Activated CD8-positive, alpha-beta T cell treated with anti-CD3 and anti-CD28 coated beads for 36 hours (primary cell): ENCODE measurements at regions not wholly inside any gene's neighbourhood (a gene's known extent, or its start where the extent isn't known, plus 50 kb on each side); places are given as distances from the start of the nearest gene placed in this dataset.

Experiments used
- ATAC-seq: fragments of 200-7000 bp; cut with Tn5 transposase; one replicate; pipeline ENCODE4 v1.10.0; 2021; ENCODE audit warnings: mild to moderate bottlenecking, moderate library complexity
- CTCF ChIA-PET: fragments of 350-600 bp; sonication (Branson Sonifier 250); formaldehyde crosslinking; loops from one replicate; lab custom pipeline; 2021; ENCODE audit warnings: antibody characterized with exemption; lab: Charles Lee
- POLR2A ChIA-PET: fragments of 350-600 bp; sonication (Branson Sonifier 250); formaldehyde crosslinking; loops from one replicate; lab custom pipeline; 2021; ENCODE audit warnings: antibody characterized with exemption; lab: Charles Lee
- DNase-seq: peaks from one replicate; pipeline ENCODE4 v3.0.0-alpha.2; 2020
- H3K27ac Mint-ChIP-seq: one replicate; pipeline ENCODE4 v1.8.0; 2021; ENCODE audit warnings: mild to moderate bottlenecking, mixed read lengths
- H3K27me3 Mint-ChIP-seq: one replicate; pipeline ENCODE4 v1.8.0; 2021; ENCODE audit warnings: mixed read lengths
- H3K36me3 Mint-ChIP-seq: one replicate; pipeline ENCODE4 v1.8.0; 2021; ENCODE audit warnings: low read depth, mixed read lengths
- H3K4me1 Mint-ChIP-seq: one replicate; pipeline ENCODE4 v1.8.0; 2021; ENCODE audit warnings: low read depth, mixed read lengths
- H3K4me3 Mint-ChIP-seq: one replicate; pipeline ENCODE4 v1.8.0; 2021; ENCODE audit warnings: mild to moderate bottlenecking, moderate library complexity, mixed read lengths
- H3K9me3 Mint-ChIP-seq: one replicate; pipeline ENCODE4 v1.8.0; 2021; ENCODE audit warnings: mixed read lengths
- CTCF ChIP-seq: fragments of 200-600 bp; IDR thresholded peaks from one replicate; pipeline ENCODE4 v1.8.0; 2022; ENCODE audit warnings: antibody characterized with exemption, mild to moderate bottlenecking
- intact Hi-C: fragments of 100-400 bp; cut with micrococcal nuclease; formaldehyde crosslinking; loops from one replicate; pipeline ENCODE4 v1.10.0; 2022

GRCh38 chr15:98369081-98369716 lies 279.1 kb upstream of the IGF1R start:
- ChIA-PET CTCF (interaction anchor here (0.9 to 1.1 kb wide), 2 partner anchors 53 to 58 kb away, joined by 3 read pairs; no protein-coding TSS in a partner anchor), POLR2A (no interaction called here)
- Mint-ChIP-seq H3K9me3 (no peaks in the 10 kb centered on the region), H3K27ac (no peak overlapping the region), H3K36me3 (no peaks in the 10 kb centered on the region), H3K4me1 (no peaks in the 10 kb centered on the region), H3K4me3 (no peak overlapping the region), H3K27me3 (peaks cover 3% of the 10 kb centered on the region)
- DNase-seq (no peak), ATAC-seq (no peak)
- no peak for TF ChIP-seq CTCF
- intact Hi-C loops = no loop called here

GRCh38 chr15:98375513-98376340 lies 272.6 kb upstream of the IGF1R start:
- H3K4me3 Mint-ChIP-seq = no peak overlapping the region
- intact Hi-C loops = no loop called here
- ChIA-PET POLR2A (no interaction called here), CTCF (no interaction called here)
- ATAC-seq = no peak
- no peaks in the 10 kb centered on the region for H3K4me1 Mint-ChIP-seq
- H3K27ac Mint-ChIP-seq = no peak overlapping the region
- peaks cover 10% of the 10 kb centered on the region for H3K9me3 Mint-ChIP-seq
- TF ChIP-seq CTCF = no peak
- no peak for DNase-seq
- no peaks in the 10 kb centered on the region for H3K36me3 Mint-ChIP-seq
- H3K27me3 Mint-ChIP-seq = peaks cover 5% of the 10 kb centered on the region

- Mint-ChIP-seq H3K9me3 (peaks cover 10% of the 10 kb centered on the region), H3K27ac (no peak overlapping the region), H3K4me1 (no peaks in the 10 kb centered on the region), H3K36me3 (no peaks in the 10 kb centered on the region), H3K27me3 (peaks cover 7% of the 10 kb centered on the region), H3K4me3 (no peak overlapping the region)
- no peak for DNase-seq
- no peak for TF ChIP-seq CTCF
- no peak for ATAC-seq
- ChIA-PET CTCF (no interaction called here), POLR2A (no interaction called here)
- intact Hi-C loops = no loop called here
Measured at GRCh38 chr15:98380721-98381120, 267.6 kb upstream of the IGF1R start.

GRCh38 chr15:98381446-98381845 lies 266.9 kb upstream of the IGF1R start:
- no peak for TF ChIP-seq CTCF
- DNase-seq = no peak
- Mint-ChIP-seq H3K4me3 (no peak overlapping the region), H3K27me3 (peaks cover 7% of the 10 kb centered on the region), H3K4me1 (no peaks in the 10 kb centered on the region), H3K9me3 (peaks cover 10% of the 10 kb centered on the region), H3K27ac (no peak overlapping the region), H3K36me3 (no peaks in the 10 kb centered on the region)
- ChIA-PET CTCF (interaction anchor here (1.5 to 2.1 kb wide), 2 partner anchors 9 to 70 kb away, joined by 4 to 6 read pairs; no protein-coding TSS in a partner anchor), POLR2A (interaction anchor here (1.1 kb wide), 1 partner anchor 20 kb away, joined by 3 read pairs; no protein-coding TSS in a partner anchor)
- ATAC-seq = no peak
- intact Hi-C loops = no loop called here

- CTCF ChIA-PET = interaction anchor here (1.5 to 2.1 kb wide), 2 partner anchors 9 to 70 kb away, joined by 4 to 6 read pairs; no protein-coding TSS in a partner anchor
- Mint-ChIP-seq H3K4me1 (no peaks in the 10 kb centered on the region), H3K36me3 (no peaks in the 10 kb centered on the region), H3K27ac (no peak overlapping the region), H3K4me3 (no peak overlapping the region), H3K9me3 (peaks cover 10% of the 10 kb centered on the region), H3K27me3 (peaks cover 7% of the 10 kb centered on the region)
- intact Hi-C loops = no loop called here
- POLR2A ChIA-PET = interaction anchor here (1.1 kb wide), 1 partner anchor 19 kb away, joined by 3 read pairs; no protein-coding TSS in a partner anchor
- no peak for DNase-seq
- TF ChIP-seq CTCF = no peak
- ATAC-seq = no peak
Measured at GRCh38 chr15:98382139-98382538, 266.2 kb upstream of the IGF1R start.
